ENCODE measurements at regions not wholly inside any gene's neighbourhood (a gene's known extent, or its start where the extent isn't known, plus 50 kb on each side); places are given as distances from the start of the nearest gene placed in this dataset.

GRCh38 chr5:136418301-136418700 is 53.0 kb upstream of the TRPC7 start:
- Histone ChIP-seq H3K9me3 (no peaks in the 10 kb centered on the region), H3K4me2 (no peak overlapping the region), H3K4me1 (no peaks in the 10 kb centered on the region), H3K27ac (no peak overlapping the region), H3K4me3 (no peak overlapping the region)
- no peak for DNase-seq (ENCODE audit: low read depth in 1 of 2, low spot score in 1 of 2)
- CTCF ChIA-PET: interaction anchor here (0.8 to 1.8 kb wide), 2 partner anchors 55 to 169 kb away, joined by 4 to 5 read pairs; no protein-coding TSS in a partner anchor
- ATAC-seq: no peak
- POLR2A ChIA-PET: no interaction called here
- WGBS (ENCODE audit: missing lambda C conversion rate): 8% methylated on average over 4 of the region's 4 CpGs
- TF ChIP-seq EP300 (IDR thresholded peaks at IDR 0.05) (no peak), CBX8 (IDR thresholded peaks at IDR 0.05) (no peak), HMGXB4 (CRISPR knock-in tag; IDR thresholded peaks at IDR 0.05; ENCODE audit: borderline replicate concordance) (no peak), ZSCAN20 (CRISPR knock-in tag; IDR thresholded peaks at IDR 0.05) (no peak), HOXB13 (CRISPR knock-in tag; IDR thresholded peaks at IDR 0.05; ENCODE audit: low read depth) (no peak), TP53 (CRISPR knock-in tag; IDR thresholded peaks at IDR 0.05) (no peak), ESRRA (IDR thresholded peaks at IDR 0.05; ENCODE audit: borderline replicate concordance, low read length) (no peak), ATOH8 (CRISPR knock-in tag; IDR thresholded peaks at IDR 0.05; ENCODE audit: low read depth) (no peak), HES2 (IDR thresholded peaks at IDR 0.05) (no peak), HDAC2 (IDR thresholded peaks at IDR 0.05) (no peak), E2F6 (IDR thresholded peaks at IDR 0.05; ENCODE audit: borderline replicate concordance, low read depth) (no peak), EHMT2 (IDR thresholded peaks at IDR 0.05; ENCODE audit: low read depth) (no peak), ZNF302 (CRISPR knock-in tag; IDR thresholded peaks at IDR 0.05) (no peak), SMC3 (IDR thresholded peaks at IDR 0.05) (no peak), HOXA7 (CRISPR knock-in tag; IDR thresholded peaks at IDR 0.05) (no peak), MAX (IDR thresholded peaks at IDR 0.05) (no peak), PHF8 (IDR thresholded peaks at IDR 0.05; ENCODE audit: borderline replicate concordance, low read depth) (no peak)
- no peak for FAIRE-seq

Measured in A549 (cell line).